ENCODE measurements at regions not wholly inside any gene's neighbourhood (a gene's known extent, or its start where the extent isn't known, plus 50 kb on each side); places are given as distances from the start of the nearest gene placed in this dataset.

GRCh38 chr13:22369840-22370239 is 699.0 kb downstream of the FGF9 start:
- H3K9me3 ChIP-seq: peaks cover 0 to 37% (median 14%) of the 10 kb centered on the region in 11 donors
- H3K36me3 ChIP-seq: no peaks in the 10 kb centered on the region
- no peak for ATAC-seq
- no peaks in the 10 kb centered on the region for H3K27me3 ChIP-seq
- intact Hi-C loops (cut with DNase I): no loop called here
- no peaks in the 10 kb centered on the region for H3K4me1 ChIP-seq
- no peak overlapping the region for H3K4me3 ChIP-seq
- no peak overlapping the region for H3K27ac ChIP-seq
- no peak for DNase-seq
- TF ChIP-seq CTCF (IDR thresholded peaks at IDR 0.05): no peak

- ATAC-seq (no peak), DNase-seq (no peak)
- TF ChIP-seq CTCF (IDR thresholded peaks at IDR 0.05): no peak
- 95% methylated on average over 3 of the region's 3 CpGs for WGBS, 2 donors
- H3K27me3 ChIP-seq: no peaks in the 10 kb centered on the region
- no peaks in the 10 kb centered on the region for H3K36me3 ChIP-seq
- H3K4me1 ChIP-seq: no peaks in the 10 kb centered on the region
- H3K9me3 ChIP-seq: peaks cover 0 to 27% (median 7%) of the 10 kb centered on the region in 11 donors
- intact Hi-C loops (cut with DNase I): no loop called here
- H3K27ac ChIP-seq: no peak overlapping the region
- no peak overlapping the region for H3K4me3 ChIP-seq
Measured at GRCh38 chr13:22372261-22372660, 701.4 kb downstream of the FGF9 start.

- H3K4me1 ChIP-seq: no peaks in the 10 kb centered on the region
- TF ChIP-seq CTCF (IDR thresholded peaks at IDR 0.05): no peak
- H3K4me3 ChIP-seq: no peak overlapping the region
- H3K9me3 ChIP-seq: peaks cover 0 to 47% (median 15%) of the 10 kb centered on the region in 11 donors
- WGBS, 2 donors: 68 to 85% methylated on average over 2 of the region's 2 CpGs
- H3K36me3 ChIP-seq: no peaks in the 10 kb centered on the region
- DNase-seq (no peak), ATAC-seq (no peak)
- no peaks in the 10 kb centered on the region for H3K27me3 ChIP-seq
- intact Hi-C loops (cut with DNase I): no loop called here
- no peak overlapping the region for H3K27ac ChIP-seq
Measured at GRCh38 chr13:22375151-22375550, 704.3 kb downstream of the FGF9 start.

- Histone ChIP-seq H3K27me3 (no peaks in the 10 kb centered on the region), H3K4me3 (no peak overlapping the region), H3K4me1 (peaks cover 0 to 7% (median 0%) of the 10 kb centered on the region in 9 donors), H3K36me3 (no peaks in the 10 kb centered on the region), H3K9me3 (no peaks in the 10 kb centered on the region), H3K27ac (no peak overlapping the region)
- WGBS, 2 donors: 33 to 39% methylated on average over 2 of the region's 2 CpGs
- intact Hi-C loops (cut with DNase I): no loop called here
- no peak for TF ChIP-seq CTCF (IDR thresholded peaks at IDR 0.05)
- peak in 2 of 8 donors; percentile 53 to 88 for ATAC-seq
- no peak for DNase-seq
Measured at GRCh38 chr13:22387899-22388298, 717.0 kb downstream of the FGF9 start.
